ENCODE measurements at regions not wholly inside any gene's neighbourhood (a gene's known extent, or its start where the extent isn't known, plus 50 kb on each side); places are given as distances from the start of the nearest gene placed in this dataset.

DNA sequence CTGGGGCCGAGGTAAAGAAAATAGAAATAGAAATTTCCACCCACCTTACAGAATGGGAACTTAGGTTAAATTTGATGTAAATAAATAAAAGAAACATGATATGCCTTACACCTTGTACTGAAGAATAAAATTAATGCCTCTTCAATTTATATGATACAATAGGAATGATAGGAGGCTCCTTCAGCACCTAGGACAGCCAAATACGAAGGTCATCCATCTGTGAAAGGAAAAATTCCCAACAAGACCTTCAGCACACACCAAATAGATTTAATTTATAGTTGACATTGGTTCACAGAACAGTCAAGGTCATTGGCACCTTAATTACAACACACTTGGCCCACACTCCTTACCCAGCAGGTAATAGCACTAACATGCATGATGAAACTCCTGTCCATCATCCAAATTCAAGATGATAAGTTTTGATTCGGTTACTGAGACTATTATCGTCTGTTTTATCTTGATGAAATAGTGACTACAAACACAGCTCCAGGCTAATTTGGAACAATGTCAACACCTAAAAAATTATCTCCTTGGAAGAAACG lies 250.9 kb downstream of the SNX13 start:
- TF ChIP-seq POU2F2 (IDR thresholded peaks at IDR 0.05; ENCODE audit: low read depth, low read length) (no peak), SPI1 (IDR thresholded peaks at IDR 0.05; ENCODE audit: low read depth, low read length) (no peak), POLR2A (IDR thresholded peaks at IDR 0.05; ENCODE audit: low read depth, low read length) (no peak), TAF1 (IDR thresholded peaks at IDR 0.05; ENCODE audit: low read depth, low read length) (no peak), POLR2AphosphoS5 (IDR thresholded peaks at IDR 0.05; ENCODE audit: low read depth, low read length) (no peak), PAX5 (IDR thresholded peaks at IDR 0.05; ENCODE audit: insufficient read depth, low read length, severe bottlenecking) (no peak)
- FAIRE-seq, result no peak
- no peak for DNase-seq (ENCODE audit: insufficient read length, low spot score)

DNA sequence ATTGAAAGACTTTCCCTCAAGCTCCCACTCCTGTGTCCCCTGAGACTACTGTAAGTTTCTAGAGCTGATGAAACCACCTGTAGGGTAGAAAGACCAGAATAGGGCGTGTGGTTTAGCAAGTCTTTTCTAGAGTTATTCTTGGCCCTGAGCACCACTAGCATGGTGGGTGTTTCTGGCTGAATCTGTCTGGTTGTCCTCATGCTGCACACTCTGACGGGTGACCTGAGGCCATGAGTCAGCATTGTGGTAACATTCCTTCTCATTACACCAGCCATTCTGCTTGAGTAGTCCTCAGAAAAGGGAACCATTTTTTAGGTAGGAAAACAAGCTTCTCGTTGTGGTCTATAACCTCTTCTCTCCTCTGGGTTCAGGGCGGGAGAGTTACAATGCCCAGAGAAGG lies 250.3 kb downstream of the SNX13 start:
- no peak for TF ChIP-seq PAX5 (IDR thresholded peaks at IDR 0.05; ENCODE audit: insufficient read depth, low read length, severe bottlenecking)
- no peak for TF ChIP-seq POLR2AphosphoS5 (IDR thresholded peaks at IDR 0.05; ENCODE audit: low read depth, low read length)
- no peak for TF ChIP-seq SPI1 (IDR thresholded peaks at IDR 0.05; ENCODE audit: low read depth, low read length)
- TF ChIP-seq POLR2A (IDR thresholded peaks at IDR 0.05; ENCODE audit: low read depth, low read length), result no peak
- no peak for TF ChIP-seq POU2F2 (IDR thresholded peaks at IDR 0.05; ENCODE audit: low read depth, low read length)
- no peak for TF ChIP-seq TAF1 (IDR thresholded peaks at IDR 0.05; ENCODE audit: low read depth, low read length)
- FAIRE-seq, result no peak
- no peak for DNase-seq (ENCODE audit: insufficient read length, low spot score)

DNA sequence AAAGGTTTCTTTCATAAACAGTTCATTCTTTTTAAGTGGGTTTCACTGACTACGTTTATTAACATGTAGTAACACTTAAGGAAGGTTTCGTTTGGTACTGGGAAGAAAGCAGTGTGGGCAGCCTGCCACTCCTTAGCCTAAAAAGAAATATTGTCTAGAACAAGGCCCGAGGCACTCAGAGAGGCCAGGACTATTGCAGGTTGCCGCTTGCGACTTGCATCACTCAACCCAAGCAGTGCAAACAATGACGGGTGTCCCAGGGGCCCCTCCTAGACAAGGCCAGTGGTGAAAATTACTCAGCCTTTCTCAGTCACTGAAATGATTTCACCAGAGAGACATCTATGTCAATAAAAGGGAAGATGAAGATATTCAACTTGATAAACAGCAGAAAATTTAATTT lies 243.9 kb downstream of the SNX13 start:
- FAIRE-seq, result no peak
- DNase-seq (ENCODE audit: insufficient read length, low spot score), result no peak
- TF ChIP-seq PAX5 (IDR thresholded peaks at IDR 0.05; ENCODE audit: insufficient read depth, low read length, severe bottlenecking) (no peak), TAF1 (IDR thresholded peaks at IDR 0.05; ENCODE audit: low read depth, low read length) (no peak), POLR2A (IDR thresholded peaks at IDR 0.05; ENCODE audit: low read depth, low read length) (no peak), SPI1 (IDR thresholded peaks at IDR 0.05; ENCODE audit: low read depth, low read length) (no peak), POLR2AphosphoS5 (IDR thresholded peaks at IDR 0.05; ENCODE audit: low read depth, low read length) (no peak)

DNA sequence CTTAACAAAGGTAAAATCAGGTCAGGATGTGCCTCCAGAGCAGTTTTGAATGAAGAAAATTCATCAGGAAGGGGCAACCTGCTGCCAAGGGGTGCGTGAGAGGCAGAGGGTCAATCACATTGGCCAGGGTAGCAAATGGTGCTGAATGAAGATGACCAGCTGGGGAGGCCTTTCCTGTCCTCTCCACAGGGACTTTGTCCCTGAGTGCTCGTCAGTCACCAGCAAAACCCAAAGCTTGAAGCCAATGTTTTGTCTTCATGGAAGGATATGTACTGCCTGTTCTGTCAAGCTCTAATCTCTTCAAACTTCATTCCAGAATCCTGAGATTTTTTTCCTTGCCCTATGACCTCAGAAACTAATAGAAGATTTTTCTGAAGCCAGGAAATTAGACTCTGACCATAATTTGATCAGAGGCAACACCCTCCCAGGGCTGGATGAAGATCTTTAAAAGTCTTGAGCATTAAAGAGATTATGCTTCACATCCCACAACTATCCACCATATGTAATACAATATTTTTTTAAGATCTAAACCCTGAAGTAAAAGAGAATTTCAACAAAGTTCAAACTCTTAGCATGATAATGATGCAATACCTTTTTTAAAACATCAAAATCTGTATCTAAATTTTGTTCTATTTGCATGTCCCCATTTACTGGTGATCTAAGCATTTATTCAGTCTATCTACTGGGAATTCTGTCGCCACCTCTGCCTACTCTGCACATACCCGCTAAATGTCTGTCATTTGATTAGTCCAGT lies 243.0 kb downstream of the SNX13 start:
- FAIRE-seq (no peak), DNase-seq (ENCODE audit: insufficient read length, low spot score) (no peak)
- TF ChIP-seq POLR2A (IDR thresholded peaks at IDR 0.05; ENCODE audit: low read depth, low read length) (no peak), POU2F2 (IDR thresholded peaks at IDR 0.05; ENCODE audit: low read depth, low read length) (no peak), TAF1 (IDR thresholded peaks at IDR 0.05; ENCODE audit: low read depth, low read length) (no peak), POLR2AphosphoS5 (IDR thresholded peaks at IDR 0.05; ENCODE audit: low read depth, low read length) (no peak), SPI1 (IDR thresholded peaks at IDR 0.05; ENCODE audit: low read depth, low read length) (no peak), PAX5 (IDR thresholded peaks at IDR 0.05; ENCODE audit: insufficient read depth, low read length, severe bottlenecking) (no peak)

DNA sequence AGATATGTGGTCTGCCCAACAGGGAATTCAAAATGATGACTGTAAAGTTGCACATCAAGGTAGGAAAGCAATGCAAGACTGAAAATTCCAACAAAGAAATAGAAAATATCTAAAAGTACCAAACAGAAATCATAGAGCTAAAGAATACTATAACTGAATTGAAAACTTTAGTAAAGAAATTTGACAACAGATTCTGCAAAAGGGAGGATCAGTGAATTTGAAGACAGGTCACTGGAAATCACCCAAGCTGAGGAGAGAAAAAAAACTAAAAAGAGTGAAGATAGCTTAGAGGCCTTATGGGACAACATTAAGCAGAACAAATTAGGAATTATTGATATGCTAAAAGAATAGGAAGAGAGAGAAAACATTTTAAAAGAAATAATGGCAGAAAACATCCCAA lies 240.6 kb downstream of the SNX13 start:
- DNase-seq (ENCODE audit: insufficient read length, low spot score) (no peak), FAIRE-seq (no peak)
- TF ChIP-seq TAF1 (IDR thresholded peaks at IDR 0.05; ENCODE audit: low read depth, low read length) (no peak), POLR2AphosphoS5 (IDR thresholded peaks at IDR 0.05; ENCODE audit: low read depth, low read length) (no peak), POLR2A (IDR thresholded peaks at IDR 0.05; ENCODE audit: low read depth, low read length) (no peak), PAX5 (IDR thresholded peaks at IDR 0.05; ENCODE audit: insufficient read depth, low read length, severe bottlenecking) (no peak), POU2F2 (IDR thresholded peaks at IDR 0.05; ENCODE audit: low read depth, low read length) (no peak), SPI1 (IDR thresholded peaks at IDR 0.05; ENCODE audit: low read depth, low read length) (no peak)

DNA sequence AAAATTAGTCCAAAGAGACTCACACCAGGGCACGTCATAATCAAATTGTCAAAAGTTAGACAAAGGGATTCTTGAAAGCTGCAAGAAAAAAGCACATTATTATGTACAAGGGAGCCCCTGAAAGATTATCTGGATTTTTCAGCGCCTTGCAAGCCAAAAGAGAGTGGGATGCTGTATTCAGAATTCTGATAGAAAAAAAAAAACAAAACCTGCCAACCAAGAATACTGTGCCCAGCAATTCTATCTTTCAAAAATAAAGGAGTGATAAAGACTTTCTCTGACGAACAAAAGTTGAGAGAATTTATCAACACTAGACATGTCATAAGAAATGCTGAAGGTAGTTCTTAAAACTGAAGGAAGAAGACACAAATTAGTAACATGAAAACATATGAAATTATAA lies 240.2 kb downstream of the SNX13 start:
- DNase-seq (ENCODE audit: insufficient read length, low spot score), result no peak
- FAIRE-seq, result no peak
- TF ChIP-seq TAF1 (IDR thresholded peaks at IDR 0.05; ENCODE audit: low read depth, low read length) (no peak), PAX5 (IDR thresholded peaks at IDR 0.05; ENCODE audit: insufficient read depth, low read length, severe bottlenecking) (no peak), SPI1 (IDR thresholded peaks at IDR 0.05; ENCODE audit: low read depth, low read length) (no peak), POU2F2 (IDR thresholded peaks at IDR 0.05; ENCODE audit: low read depth, low read length) (no peak), POLR2AphosphoS5 (IDR thresholded peaks at IDR 0.05; ENCODE audit: low read depth, low read length) (no peak), POLR2A (IDR thresholded peaks at IDR 0.05; ENCODE audit: low read depth, low read length) (no peak)

DNA sequence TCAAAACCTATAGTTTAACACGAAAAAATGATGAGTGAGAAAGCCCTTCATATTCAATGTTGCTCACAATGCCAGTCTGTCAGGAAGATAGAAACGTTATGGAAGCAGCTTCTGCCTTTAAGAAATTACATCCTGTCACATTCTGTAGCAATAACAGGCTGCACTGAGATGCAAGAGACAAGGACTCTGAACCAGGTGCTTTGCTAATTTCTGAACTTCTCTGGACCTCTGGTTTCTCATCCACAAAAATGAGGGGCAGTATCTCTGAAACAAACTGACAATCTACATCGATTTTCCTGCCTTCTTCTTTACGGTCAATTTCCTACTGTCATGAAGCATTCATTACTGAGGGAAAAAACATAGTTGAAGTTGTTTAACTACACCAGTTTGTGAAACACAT lies 234.0 kb downstream of the SNX13 start:
- TF ChIP-seq PAX5 (IDR thresholded peaks at IDR 0.05; ENCODE audit: insufficient read depth, low read length, severe bottlenecking), result no peak
- TF ChIP-seq POLR2AphosphoS5 (IDR thresholded peaks at IDR 0.05; ENCODE audit: low read depth, low read length), result no peak
- TF ChIP-seq POU2F2 (IDR thresholded peaks at IDR 0.05; ENCODE audit: low read depth, low read length), result no peak
- TF ChIP-seq SPI1 (IDR thresholded peaks at IDR 0.05; ENCODE audit: low read depth, low read length), result no peak
- TF ChIP-seq TAF1 (IDR thresholded peaks at IDR 0.05; ENCODE audit: low read depth, low read length), result no peak
- TF ChIP-seq POLR2A (IDR thresholded peaks at IDR 0.05; ENCODE audit: low read depth, low read length), result no peak
- FAIRE-seq (no peak), DNase-seq (ENCODE audit: insufficient read length, low spot score) (no peak)

DNA sequence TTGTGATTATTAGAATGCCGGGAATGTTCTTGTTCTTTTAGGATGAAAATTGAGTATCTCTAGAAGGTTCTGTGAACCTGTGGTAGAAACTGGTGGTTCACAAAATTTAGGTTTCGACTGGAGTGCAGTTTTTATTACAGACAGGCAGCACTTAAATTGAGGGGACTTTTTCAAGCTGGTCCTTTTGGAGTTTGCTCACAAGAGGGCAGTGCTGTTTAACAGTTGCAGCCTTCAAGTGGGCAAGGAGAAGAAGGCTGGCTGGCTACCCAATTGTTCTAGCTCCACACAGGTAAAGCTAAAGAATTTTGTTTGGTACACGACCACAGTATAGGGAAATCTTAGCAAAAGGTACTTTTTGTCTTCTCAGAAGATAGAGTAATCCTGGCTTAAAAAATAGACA lies 233.6 kb downstream of the SNX13 start:
- TF ChIP-seq POLR2AphosphoS5 (IDR thresholded peaks at IDR 0.05; ENCODE audit: low read depth, low read length), result no peak
- no peak for TF ChIP-seq POU2F2 (IDR thresholded peaks at IDR 0.05; ENCODE audit: low read depth, low read length)
- no peak for TF ChIP-seq TAF1 (IDR thresholded peaks at IDR 0.05; ENCODE audit: low read depth, low read length)
- TF ChIP-seq PAX5 (IDR thresholded peaks at IDR 0.05; ENCODE audit: insufficient read depth, low read length, severe bottlenecking), result no peak
- TF ChIP-seq SPI1 (IDR thresholded peaks at IDR 0.05; ENCODE audit: low read depth, low read length), result no peak
- no peak for TF ChIP-seq POLR2A (IDR thresholded peaks at IDR 0.05; ENCODE audit: low read depth, low read length)
- DNase-seq (ENCODE audit: insufficient read length, low spot score) (no peak), FAIRE-seq (peak; percentile 76)

DNA sequence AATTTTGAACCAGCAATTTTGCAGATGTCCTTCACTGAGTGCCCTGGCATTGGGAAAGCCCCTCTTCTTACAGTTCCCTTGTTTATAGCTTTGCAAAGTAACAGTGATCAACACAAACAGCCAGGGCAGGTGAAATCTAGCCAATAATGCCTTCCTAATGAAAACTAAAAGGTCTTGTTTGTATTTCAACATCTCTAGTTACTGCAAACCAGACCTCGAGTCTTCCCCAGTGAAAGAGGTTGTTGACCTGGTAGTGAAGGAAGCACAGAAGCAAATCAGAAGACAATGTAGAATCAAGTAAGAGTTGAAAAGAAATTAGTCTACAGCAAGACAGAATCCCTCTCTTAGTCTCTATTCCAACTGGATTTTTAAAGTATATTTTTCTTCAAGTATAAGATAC lies 231.2 kb downstream of the SNX13 start:
- TF ChIP-seq SPI1 (IDR thresholded peaks at IDR 0.05; ENCODE audit: low read depth, low read length) (no peak), TAF1 (IDR thresholded peaks at IDR 0.05; ENCODE audit: low read depth, low read length) (no peak), POU2F2 (IDR thresholded peaks at IDR 0.05; ENCODE audit: low read depth, low read length) (no peak)
- DNase-seq (ENCODE audit: insufficient read length, low spot score), result no peak
- FAIRE-seq, result no peak
